ENCODE measurements at regions not wholly inside any gene's neighbourhood (a gene's known extent, or its start where the extent isn't known, plus 50 kb on each side); places are given as distances from the start of the nearest gene placed in this dataset.

DNA sequence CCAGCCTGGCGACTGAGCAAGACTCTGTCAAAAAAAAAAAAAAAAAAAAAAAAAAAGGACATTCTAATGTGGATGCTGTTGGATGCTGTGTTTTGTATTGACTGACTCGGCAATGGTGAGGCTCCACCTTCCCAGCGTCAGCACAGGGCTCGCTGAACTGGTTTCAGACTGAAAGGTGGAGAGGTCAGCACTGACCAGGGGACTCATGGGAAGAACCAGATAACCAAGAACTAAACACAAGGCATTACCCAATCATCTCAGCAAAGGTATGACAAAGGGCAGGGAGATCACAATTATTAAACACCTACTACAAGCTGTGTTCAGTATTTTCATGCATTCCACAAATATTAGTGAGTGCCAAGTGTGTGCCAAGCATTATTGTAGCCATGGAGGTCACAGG, 103.2 kb downstream of the LRATD1 start:
- TF ChIP-seq EP300 (IDR thresholded peaks at IDR 0.05) (no peak), POLR2A (IDR thresholded peaks at IDR 0.05) (no peak), POLR2AphosphoS5 (IDR thresholded peaks at IDR 0.05) (no peak)
- TF ChIP-seq, protein P1, sequence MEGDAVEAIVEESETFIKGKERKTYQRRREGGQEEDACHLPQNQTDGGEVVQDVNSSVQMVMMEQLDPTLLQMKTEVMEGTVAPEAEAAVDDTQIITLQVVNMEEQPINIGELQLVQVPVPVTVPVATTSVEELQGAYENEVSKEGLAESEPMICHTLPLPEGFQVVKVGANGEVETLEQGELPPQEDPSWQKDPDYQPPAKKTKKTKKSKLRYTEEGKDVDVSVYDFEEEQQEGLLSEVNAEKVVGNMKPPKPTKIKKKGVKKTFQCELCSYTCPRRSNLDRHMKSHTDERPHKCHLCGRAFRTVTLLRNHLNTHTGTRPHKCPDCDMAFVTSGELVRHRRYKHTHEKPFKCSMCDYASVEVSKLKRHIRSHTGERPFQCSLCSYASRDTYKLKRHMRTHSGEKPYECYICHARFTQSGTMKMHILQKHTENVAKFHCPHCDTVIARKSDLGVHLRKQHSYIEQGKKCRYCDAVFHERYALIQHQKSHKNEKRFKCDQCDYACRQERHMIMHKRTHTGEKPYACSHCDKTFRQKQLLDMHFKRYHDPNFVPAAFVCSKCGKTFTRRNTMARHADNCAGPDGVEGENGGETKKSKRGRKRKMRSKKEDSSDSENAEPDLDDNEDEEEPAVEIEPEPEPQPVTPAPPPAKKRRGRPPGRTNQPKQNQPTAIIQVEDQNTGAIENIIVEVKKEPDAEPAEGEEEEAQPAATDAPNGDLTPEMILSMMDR (IDR thresholded peaks at IDR 0.05) = no peak
- Histone ChIP-seq H3K36me3 (no peaks in the 10 kb centered on the region), H3K9me3 (no peaks in the 10 kb centered on the region), H3K4me1 (no peaks in the 10 kb centered on the region), H3K27ac (no peak overlapping the region), H3K4me3 (no peak overlapping the region), H3K27me3 (no peaks in the 10 kb centered on the region)
- 68% methylated on average over 4 of the region's 4 CpGs; no CpG with 5 or more reads in 1 of the 2 donors for WGBS, 2 donors (ENCODE audit: low coverage in 1 of 2)
- ATAC-seq = no peak

DNA sequence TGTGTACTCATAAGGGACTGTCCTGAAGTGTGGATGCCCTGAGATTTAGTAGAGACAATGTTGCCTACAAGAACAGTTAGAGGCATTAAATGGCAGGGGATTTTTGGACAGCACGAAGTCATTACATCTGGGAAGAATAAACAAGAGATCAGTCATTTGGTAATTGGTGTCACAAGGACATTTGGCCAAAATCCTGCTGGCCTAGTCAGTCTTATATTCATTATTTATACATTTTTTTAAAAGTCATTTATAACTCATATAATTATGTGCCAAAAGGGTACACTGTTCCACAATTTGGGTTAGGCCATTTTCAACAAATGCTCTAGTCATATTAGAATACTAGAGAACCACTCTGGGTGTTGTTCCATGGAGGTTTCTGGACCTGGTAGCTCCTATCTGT, 104.7 kb downstream of the LRATD1 start:
- no peak overlapping the region for H3K27ac ChIP-seq
- TF ChIP-seq, protein P1 (IDR thresholded peaks at IDR 0.05) = no peak
- no peak for TF ChIP-seq POLR2A (IDR thresholded peaks at IDR 0.05)
- no peak for TF ChIP-seq POLR2AphosphoS5 (IDR thresholded peaks at IDR 0.05)
- TF ChIP-seq EP300 (IDR thresholded peaks at IDR 0.05) = no peak
- H3K27me3 ChIP-seq = no peaks in the 10 kb centered on the region
- no peaks in the 10 kb centered on the region for H3K36me3 ChIP-seq
- 0 to 12% methylated on average over 1 of the region's 1 CpG for whole genome bisulfite sequencing, 2 donors (ENCODE audit: low coverage in 1 of 2)
- H3K4me3 ChIP-seq = no peak overlapping the region
- no peak for ATAC-seq
- no peaks in the 10 kb centered on the region for H3K4me1 ChIP-seq
- no peaks in the 10 kb centered on the region for H3K9me3 ChIP-seq

DNA sequence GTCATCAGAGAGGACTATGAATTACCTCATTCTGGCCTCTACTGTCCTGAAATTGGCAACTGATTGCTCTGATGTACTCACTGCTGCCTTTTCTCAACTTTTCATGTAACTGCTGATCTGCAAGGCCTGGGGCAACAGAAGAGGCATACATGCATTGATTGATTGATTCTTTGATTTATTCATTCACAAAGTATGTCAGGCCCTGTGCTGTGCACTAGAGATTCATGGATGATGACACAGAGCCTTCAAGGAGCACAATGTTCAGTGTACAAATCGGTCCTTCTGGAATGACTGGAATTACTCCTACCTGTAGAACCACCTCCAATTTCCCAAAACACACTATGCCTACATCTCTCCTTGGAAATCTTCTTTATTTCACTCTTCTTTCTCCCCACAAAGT, 111.3 kb downstream of the LRATD1 start:
- 60 to 70% methylated on average over 1 of the region's 1 CpG for WGBS, 2 donors (ENCODE audit: low coverage in 1 of 2)
- ATAC-seq = no peak
- TF ChIP-seq POLR2A (IDR thresholded peaks at IDR 0.05) (no peak), POLR2AphosphoS5 (IDR thresholded peaks at IDR 0.05) (no peak), EP300 (IDR thresholded peaks at IDR 0.05) (no peak)
- TF ChIP-seq, protein P1 (IDR thresholded peaks at IDR 0.05) = no peak
- H3K36me3 ChIP-seq = no peaks in the 10 kb centered on the region
- H3K27me3 ChIP-seq = no peaks in the 10 kb centered on the region
- H3K9me3 ChIP-seq = no peaks in the 10 kb centered on the region
- no peak overlapping the region for H3K27ac ChIP-seq
- H3K4me1 ChIP-seq = no peaks in the 10 kb centered on the region
- H3K4me3 ChIP-seq = no peak overlapping the region

DNA sequence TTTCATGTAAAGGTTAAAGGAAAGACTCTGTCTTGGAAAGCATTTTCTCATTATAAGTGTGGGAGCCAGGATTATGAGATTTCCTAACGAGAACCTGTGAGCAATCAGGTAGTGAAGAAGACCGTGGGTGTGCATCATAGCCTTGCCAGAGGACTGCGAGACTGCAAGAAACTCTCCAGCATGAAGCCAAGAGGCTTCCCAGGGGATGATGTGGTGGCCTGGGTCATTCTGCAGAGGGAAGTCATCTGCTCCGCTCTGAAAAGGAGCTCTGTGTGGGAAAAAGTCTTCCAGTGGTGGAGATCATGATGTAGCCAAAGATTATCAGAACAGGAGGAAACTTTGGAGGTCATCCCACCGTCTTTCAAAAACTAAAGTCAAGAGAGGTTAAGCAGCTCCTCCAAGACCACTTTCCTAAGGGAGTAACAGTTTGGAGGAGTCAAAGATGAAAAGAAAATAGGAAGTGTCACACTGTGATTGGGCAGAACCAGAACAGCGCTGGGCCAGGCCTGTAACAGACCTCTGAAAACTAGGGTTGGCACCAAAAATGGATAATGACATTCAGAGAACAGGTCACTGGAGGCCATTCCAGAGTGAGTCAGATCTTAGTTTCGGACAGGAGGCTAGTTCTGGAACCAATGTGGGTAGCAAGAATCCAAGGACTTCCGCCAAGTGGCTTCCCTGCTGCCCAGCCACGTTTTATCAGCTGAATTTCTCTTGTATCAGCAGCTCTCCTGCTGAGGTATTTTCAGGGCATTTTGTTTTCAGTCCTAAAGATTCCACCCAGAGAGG, 113.0 kb downstream of the LRATD1 start:
- H3K27me3 ChIP-seq = no peaks in the 10 kb centered on the region
- H3K9me3 ChIP-seq = no peaks in the 10 kb centered on the region
- 61 to 91% methylated on average over 4 to 8 of the region's 9 CpGs for WGBS, 2 donors (ENCODE audit: low coverage in 1 of 2)
- no peak overlapping the region for H3K4me3 ChIP-seq
- H3K4me1 ChIP-seq = no peaks in the 10 kb centered on the region
- no peak overlapping the region for H3K27ac ChIP-seq
- TF ChIP-seq, protein P1 (IDR thresholded peaks at IDR 0.05) = no peak
- ATAC-seq = no peak
- H3K36me3 ChIP-seq = no peaks in the 10 kb centered on the region

DNA sequence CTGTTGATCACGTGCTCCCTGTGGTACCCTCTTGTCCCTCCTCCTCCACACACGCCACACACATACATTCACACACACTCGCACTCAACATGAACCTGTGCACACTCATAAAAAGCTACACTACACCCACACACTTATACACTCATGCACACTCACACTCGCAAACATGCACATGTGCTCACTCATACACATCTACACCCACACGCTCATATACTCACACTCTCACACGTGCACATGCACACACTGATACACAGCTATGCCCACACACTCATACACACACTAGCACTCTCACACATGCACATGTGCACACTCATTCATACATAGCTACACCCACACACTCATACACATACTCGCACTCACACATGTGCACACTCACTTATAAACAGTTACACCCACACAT, 113.6 kb downstream of the LRATD1 start:
- no peaks in the 10 kb centered on the region for H3K4me1 ChIP-seq
- H3K27ac ChIP-seq = no peak overlapping the region
- TF ChIP-seq POLR2A (IDR thresholded peaks at IDR 0.05) = no peak
- TF ChIP-seq, protein P1 (IDR thresholded peaks at IDR 0.05) = no peak
- no peak for TF ChIP-seq POLR2AphosphoS5 (IDR thresholded peaks at IDR 0.05)
- no peak for TF ChIP-seq EP300 (IDR thresholded peaks at IDR 0.05)
- H3K36me3 ChIP-seq = no peaks in the 10 kb centered on the region
- WGBS, 2 donors (ENCODE audit: low coverage in 1 of 2) = 93 to 97% methylated on average over 7 of the region's 7 CpGs
- ATAC-seq = no peak
- H3K9me3 ChIP-seq = no peaks in the 10 kb centered on the region
- no peaks in the 10 kb centered on the region for H3K27me3 ChIP-seq
- H3K4me3 ChIP-seq = no peak overlapping the region
